HEK293 (cell line): ENCODE measurements at regions not wholly inside any gene's neighbourhood (a gene's known extent, or its start where the extent isn't known, plus 50 kb on each side); places are given as distances from the start of the nearest gene placed in this dataset.

Experiments used
- CTCF ChIA-PET: fragments of 350-600 bp; formaldehyde crosslinking; extraction: SDS; loops from one replicate; lab custom pipeline; 2021; ENCODE audit warnings: antibody characterized with exemption; lab: Yijun Ruan, JAX
- POLR2A ChIA-PET: fragments of 300-600 bp; formaldehyde crosslinking; extraction: SDS; loops from one replicate; lab custom pipeline; 2020; ENCODE audit warnings: antibody characterized with exemption, inconsistent platforms; lab: Yijun Ruan, JAX
- H3K27ac ChIP-seq: fragments of 200-500 bp; sonication (Bioruptor generic); 2 replicates; pipeline ENCODE4 v1.5.1; 2014; ENCODE audit warnings: low read depth, low read length, control low read depth, inconsistent platforms; ENCODE audit errors: extremely low read depth
- H3K36me3 ChIP-seq, 2 experiments: fragments of 200-500 bp in 1 of 2; sonication (Bioruptor generic) in 1 of 2; 1 replicate in 1 of 2; 2 replicates in 1 of 2; pipeline ENCODE4 v1.5.1; 2014 to 2017; ENCODE audit warnings: inconsistent platforms in 2 of 2, low read length in 2 of 2; ENCODE audit not compliant: control insufficient read depth in 2 of 2, insufficient read depth in 1 of 2
- H3K4me1 ChIP-seq: fragments of 200-500 bp; sonication (Bioruptor generic); 2 replicates; pipeline ENCODE4 v1.5.1; 2014; ENCODE audit warnings: mild to moderate bottlenecking, low read length, inconsistent platforms; ENCODE audit not compliant: control insufficient read depth, insufficient read depth
- H3K4me3 ChIP-seq: 2 replicates; pipeline ENCODE4 v1.5.1; 2011; ENCODE audit warnings: low read depth, mild to moderate bottlenecking, control low read depth, low read length, moderate library complexity
- H3K9me3 ChIP-seq: fragments of 200-500 bp; sonication (Bioruptor generic); 2 replicates; pipeline ENCODE4 v1.5.1; 2014; ENCODE audit warnings: low read depth, low read length, inconsistent platforms; ENCODE audit not compliant: control insufficient read depth, insufficient read depth
- BCL11B ChIP-seq: fragments of 450-650 bp; formaldehyde crosslinking; IDR thresholded peaks from 2 replicates; pipeline ENCODE4 v1.5.1; 2016; ENCODE audit warnings: low read depth, missing biosample characterization, missing genetic modification characterization
- GLI4 ChIP-seq: fragments of 450-650 bp; formaldehyde crosslinking; IDR thresholded peaks from 2 replicates; pipeline ENCODE4 v1.5.1; 2016; ENCODE audit warnings: missing biosample characterization, missing genetic modification characterization
- IKZF3 ChIP-seq: fragments of 450-650 bp; IDR thresholded peaks from 2 replicates; pipeline ENCODE4 v1.5.0; 2018; ENCODE audit warnings: missing biosample characterization, mild to moderate bottlenecking, missing genetic modification characterization, moderate library complexity
- ZBTB1 ChIP-seq: fragments of 450-650 bp; formaldehyde crosslinking; IDR thresholded peaks from 2 replicates; pipeline ENCODE4 v1.5.1; 2016; ENCODE audit warnings: missing biosample characterization, missing genetic modification characterization
- ZEB2 ChIP-seq: fragments of 450-650 bp; formaldehyde crosslinking; IDR thresholded peaks from 2 replicates; pipeline ENCODE4 v1.5.1; 2016; ENCODE audit warnings: missing biosample characterization, missing genetic modification characterization
- ZFP41 ChIP-seq: fragments of 450-650 bp; formaldehyde crosslinking; IDR thresholded peaks from 2 replicates; pipeline ENCODE4 v1.5.1; 2016; ENCODE audit warnings: missing biosample characterization, missing genetic modification characterization, borderline replicate concordance
- ZFP69B ChIP-seq: fragments of 450-650 bp; formaldehyde crosslinking; IDR thresholded peaks from 2 replicates; pipeline ENCODE4 v1.5.1; 2016; ENCODE audit warnings: missing biosample characterization, missing genetic modification characterization
- ZNF2 ChIP-seq: fragments of 450-650 bp; formaldehyde crosslinking; IDR thresholded peaks from 2 replicates; pipeline ENCODE4 v1.5.1; 2016; ENCODE audit warnings: missing biosample characterization, missing genetic modification characterization
- ZNF24 ChIP-seq: fragments of 450-650 bp; formaldehyde crosslinking; IDR thresholded peaks from 2 replicates; pipeline ENCODE4 v1.5.1; 2016; ENCODE audit warnings: missing biosample characterization, missing genetic modification characterization
- ZNF48 ChIP-seq: fragments of 450-650 bp; formaldehyde crosslinking; IDR thresholded peaks from 2 replicates; pipeline ENCODE4 v1.5.1; 2016; ENCODE audit warnings: missing biosample characterization, missing genetic modification characterization
- ZNF501 ChIP-seq: fragments of 450-650 bp; formaldehyde crosslinking; IDR thresholded peaks from 2 replicates; pipeline ENCODE4 v1.5.1; 2016; ENCODE audit warnings: missing biosample characterization, missing genetic modification characterization
- ZNF530 ChIP-seq: fragments of 450-650 bp; formaldehyde crosslinking; IDR thresholded peaks from 2 replicates; pipeline ENCODE4 v1.5.1; 2016; ENCODE audit warnings: low read depth, missing biosample characterization, missing genetic modification characterization
- ZNF560 ChIP-seq: fragments of 450-650 bp; formaldehyde crosslinking; IDR thresholded peaks from 2 replicates; pipeline ENCODE4 v1.5.1; 2017; ENCODE audit warnings: missing biosample characterization, missing genetic modification characterization, borderline replicate concordance
- ZNF747 ChIP-seq: fragments of 450-650 bp; formaldehyde crosslinking; IDR thresholded peaks from 2 replicates; pipeline ENCODE4 v1.5.1; 2016; ENCODE audit warnings: missing biosample characterization, missing genetic modification characterization
- ZNF785 ChIP-seq: fragments of 450-650 bp; formaldehyde crosslinking; IDR thresholded peaks from 2 replicates; pipeline ENCODE4 v1.5.1; 2016; ENCODE audit warnings: missing biosample characterization, missing genetic modification characterization
- TF ChIP-seq, protein P1 (sequence below): fragments of 450-650 bp; formaldehyde crosslinking; IDR thresholded peaks from 2 replicates; pipeline ENCODE4 v1.5.1; 2016; ENCODE audit warnings: missing biosample characterization, missing genetic modification characterization, borderline replicate concordance
- TF ChIP-seq, protein P2 (sequence below): fragments of 450-650 bp; formaldehyde crosslinking; IDR thresholded peaks from 2 replicates; pipeline ENCODE4 v1.5.1; 2016; ENCODE audit warnings: missing biosample characterization, missing genetic modification characterization
- TF ChIP-seq, protein P3 (sequence below): fragments of 450-650 bp; formaldehyde crosslinking; IDR thresholded peaks from 2 replicates; pipeline ENCODE4 v1.5.1; 2016; ENCODE audit warnings: missing biosample characterization, missing genetic modification characterization
- TF ChIP-seq, protein P4 (sequence below): fragments of 450-650 bp; formaldehyde crosslinking; conservative IDR thresholded peaks from 2 replicates; pipeline ENCODE4 v1.5.1; 2016; ENCODE audit warnings: low read depth, missing biosample characterization, missing genetic modification characterization
- TF ChIP-seq, protein P5 (sequence below): fragments of 450-650 bp; IDR thresholded peaks from 2 replicates; pipeline ENCODE4 v1.5.1; 2018; ENCODE audit warnings: missing biosample characterization, mild to moderate bottlenecking, missing genetic modification characterization

DNA sequence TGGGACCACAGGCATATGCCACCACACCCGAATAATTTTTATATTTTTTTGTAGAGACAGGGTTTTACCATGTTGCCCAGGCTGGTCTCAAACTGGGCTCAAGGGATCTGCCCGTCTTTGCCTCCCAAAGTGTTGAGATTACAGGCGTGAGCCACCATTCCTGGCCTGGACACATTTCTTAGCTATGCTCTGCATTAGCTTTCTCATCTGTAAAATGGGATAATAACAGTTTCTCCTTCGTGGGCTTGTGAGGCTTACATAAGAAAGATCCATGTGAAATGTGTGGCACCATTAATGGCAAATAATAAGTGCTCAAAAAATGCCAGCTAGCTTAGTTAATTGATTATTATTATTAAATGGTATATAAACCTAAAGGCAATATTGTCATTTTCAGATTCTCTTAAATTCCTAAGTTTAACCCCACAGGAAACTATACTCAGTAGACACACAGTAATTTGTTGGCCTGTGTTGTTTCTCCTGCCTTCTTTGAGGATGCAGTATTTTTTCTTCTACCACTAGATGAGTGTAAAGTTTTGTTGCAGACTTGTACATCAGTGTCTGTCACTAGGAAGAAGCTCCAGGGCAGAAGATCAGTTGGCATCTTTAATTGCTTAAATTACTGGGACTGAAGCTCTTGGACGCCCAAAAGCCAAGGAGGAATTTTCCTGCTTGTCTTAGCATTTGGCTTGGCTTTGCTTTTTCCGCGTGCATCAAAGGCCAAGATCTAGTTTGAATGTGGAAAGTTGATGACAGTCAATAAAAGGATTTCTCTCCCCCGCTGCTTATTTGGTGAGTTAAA, 162.3 kb upstream of the ZNF217 start:
- Histone ChIP-seq H3K4me3 (no peak overlapping the region), H3K4me1 (no peaks in the 10 kb centered on the region; the same call in 1 of the 2 replicates), H3K36me3 (no peaks in the 10 kb centered on the region), H3K27ac (no peak overlapping the region), H3K9me3 (no peaks in the 10 kb centered on the region)
- TF ChIP-seq ZBTB1: no peak
- no peak for TF ChIP-seq ZNF530 (tag by site-specific recombination)
- TF ChIP-seq, protein P1, sequence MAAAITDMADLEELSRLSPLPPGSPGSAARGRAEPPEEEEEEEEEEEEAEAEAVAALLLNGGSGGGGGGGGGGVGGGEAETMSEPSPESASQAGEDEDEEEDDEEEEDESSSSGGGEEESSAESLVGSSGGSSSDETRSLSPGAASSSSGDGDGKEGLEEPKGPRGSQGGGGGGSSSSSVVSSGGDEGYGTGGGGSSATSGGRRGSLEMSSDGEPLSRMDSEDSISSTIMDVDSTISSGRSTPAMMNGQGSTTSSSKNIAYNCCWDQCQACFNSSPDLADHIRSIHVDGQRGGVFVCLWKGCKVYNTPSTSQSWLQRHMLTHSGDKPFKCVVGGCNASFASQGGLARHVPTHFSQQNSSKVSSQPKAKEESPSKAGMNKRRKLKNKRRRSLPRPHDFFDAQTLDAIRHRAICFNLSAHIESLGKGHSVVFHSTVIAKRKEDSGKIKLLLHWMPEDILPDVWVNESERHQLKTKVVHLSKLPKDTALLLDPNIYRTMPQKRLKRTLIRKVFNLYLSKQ (tag by site-specific recombination): no peak
- TF ChIP-seq BCL11B (tag by site-specific recombination): no peak
- TF ChIP-seq ZFP41: no peak
- no peak for TF ChIP-seq ZNF24 (tag by site-specific recombination)
- no peak for TF ChIP-seq ZNF560 (tag by site-specific recombination)
- no peak for TF ChIP-seq ZFP69B (tag by site-specific recombination)
- TF ChIP-seq IKZF3 (tag by site-specific recombination): no peak
- TF ChIP-seq, protein P2, sequence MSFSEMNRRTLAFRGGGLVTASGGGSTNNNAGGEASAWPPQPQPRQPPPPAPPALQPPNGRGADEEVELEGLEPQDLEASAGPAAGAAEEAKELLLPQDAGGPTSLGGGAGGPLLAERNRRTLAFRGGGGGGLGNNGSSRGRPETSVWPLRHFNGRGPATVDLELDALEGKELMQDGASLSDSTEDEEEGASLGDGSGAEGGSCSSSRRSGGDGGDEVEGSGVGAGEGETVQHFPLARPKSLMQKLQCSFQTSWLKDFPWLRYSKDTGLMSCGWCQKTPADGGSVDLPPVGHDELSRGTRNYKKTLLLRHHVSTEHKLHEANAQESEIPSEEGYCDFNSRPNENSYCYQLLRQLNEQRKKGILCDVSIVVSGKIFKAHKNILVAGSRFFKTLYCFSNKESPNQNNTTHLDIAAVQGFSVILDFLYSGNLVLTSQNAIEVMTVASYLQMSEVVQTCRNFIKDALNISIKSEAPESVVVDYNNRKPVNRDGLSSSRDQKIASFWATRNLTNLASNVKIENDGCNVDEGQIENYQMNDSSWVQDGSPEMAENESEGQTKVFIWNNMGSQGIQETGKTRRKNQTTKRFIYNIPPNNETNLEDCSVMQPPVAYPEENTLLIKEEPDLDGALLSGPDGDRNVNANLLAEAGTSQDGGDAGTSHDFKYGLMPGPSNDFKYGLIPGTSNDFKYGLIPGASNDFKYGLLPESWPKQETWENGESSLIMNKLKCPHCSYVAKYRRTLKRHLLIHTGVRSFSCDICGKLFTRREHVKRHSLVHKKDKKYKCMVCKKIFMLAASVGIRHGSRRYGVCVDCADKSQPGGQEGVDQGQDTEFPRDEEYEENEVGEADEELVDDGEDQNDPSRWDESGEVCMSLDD (tag by site-specific recombination): no peak
- no peak for TF ChIP-seq GLI4
- TF ChIP-seq, protein P3, sequence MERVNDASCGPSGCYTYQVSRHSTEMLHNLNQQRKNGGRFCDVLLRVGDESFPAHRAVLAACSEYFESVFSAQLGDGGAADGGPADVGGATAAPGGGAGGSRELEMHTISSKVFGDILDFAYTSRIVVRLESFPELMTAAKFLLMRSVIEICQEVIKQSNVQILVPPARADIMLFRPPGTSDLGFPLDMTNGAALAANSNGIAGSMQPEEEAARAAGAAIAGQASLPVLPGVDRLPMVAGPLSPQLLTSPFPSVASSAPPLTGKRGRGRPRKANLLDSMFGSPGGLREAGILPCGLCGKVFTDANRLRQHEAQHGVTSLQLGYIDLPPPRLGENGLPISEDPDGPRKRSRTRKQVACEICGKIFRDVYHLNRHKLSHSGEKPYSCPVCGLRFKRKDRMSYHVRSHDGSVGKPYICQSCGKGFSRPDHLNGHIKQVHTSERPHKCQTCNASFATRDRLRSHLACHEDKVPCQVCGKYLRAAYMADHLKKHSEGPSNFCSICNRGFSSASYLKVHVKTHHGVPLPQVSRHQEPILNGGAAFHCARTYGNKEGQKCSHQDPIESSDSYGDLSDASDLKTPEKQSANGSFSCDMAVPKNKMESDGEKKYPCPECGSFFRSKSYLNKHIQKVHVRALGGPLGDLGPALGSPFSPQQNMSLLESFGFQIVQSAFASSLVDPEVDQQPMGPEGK (tag by site-specific recombination): no peak
- TF ChIP-seq, protein P4, sequence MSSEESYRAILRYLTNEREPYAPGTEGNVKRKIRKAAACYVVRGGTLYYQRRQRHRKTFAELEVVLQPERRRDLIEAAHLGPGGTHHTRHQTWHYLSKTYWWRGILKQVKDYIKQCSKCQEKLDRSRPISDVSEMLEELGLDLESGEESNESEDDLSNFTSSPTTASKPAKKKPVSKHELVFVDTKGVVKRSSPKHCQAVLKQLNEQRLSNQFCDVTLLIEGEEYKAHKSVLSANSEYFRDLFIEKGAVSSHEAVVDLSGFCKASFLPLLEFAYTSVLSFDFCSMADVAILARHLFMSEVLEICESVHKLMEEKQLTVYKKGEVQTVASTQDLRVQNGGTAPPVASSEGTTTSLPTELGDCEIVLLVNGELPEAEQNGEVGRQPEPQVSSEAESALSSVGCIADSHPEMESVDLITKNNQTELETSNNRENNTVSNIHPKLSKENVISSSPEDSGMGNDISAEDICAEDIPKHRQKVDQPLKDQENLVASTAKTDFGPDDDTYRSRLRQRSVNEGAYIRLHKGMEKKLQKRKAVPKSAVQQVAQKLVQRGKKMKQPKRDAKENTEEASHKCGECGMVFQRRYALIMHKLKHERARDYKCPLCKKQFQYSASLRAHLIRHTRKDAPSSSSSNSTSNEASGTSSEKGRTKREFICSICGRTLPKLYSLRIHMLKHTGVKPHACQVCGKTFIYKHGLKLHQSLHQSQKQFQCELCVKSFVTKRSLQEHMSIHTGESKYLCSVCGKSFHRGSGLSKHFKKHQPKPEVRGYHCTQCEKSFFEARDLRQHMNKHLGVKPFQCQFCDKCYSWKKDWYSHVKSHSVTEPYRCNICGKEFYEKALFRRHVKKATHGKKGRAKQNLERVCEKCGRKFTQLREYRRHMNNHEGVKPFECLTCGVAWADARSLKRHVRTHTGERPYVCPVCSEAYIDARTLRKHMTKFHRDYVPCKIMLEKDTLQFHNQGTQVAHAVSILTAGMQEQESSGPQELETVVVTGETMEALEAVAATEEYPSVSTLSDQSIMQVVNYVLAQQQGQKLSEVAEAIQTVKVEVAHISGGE (tag by site-specific recombination): no peak
- TF ChIP-seq ZNF501 (tag by site-specific recombination): no peak
- TF ChIP-seq ZEB2: no peak
- no peak for TF ChIP-seq ZNF48
- TF ChIP-seq, protein P5, sequence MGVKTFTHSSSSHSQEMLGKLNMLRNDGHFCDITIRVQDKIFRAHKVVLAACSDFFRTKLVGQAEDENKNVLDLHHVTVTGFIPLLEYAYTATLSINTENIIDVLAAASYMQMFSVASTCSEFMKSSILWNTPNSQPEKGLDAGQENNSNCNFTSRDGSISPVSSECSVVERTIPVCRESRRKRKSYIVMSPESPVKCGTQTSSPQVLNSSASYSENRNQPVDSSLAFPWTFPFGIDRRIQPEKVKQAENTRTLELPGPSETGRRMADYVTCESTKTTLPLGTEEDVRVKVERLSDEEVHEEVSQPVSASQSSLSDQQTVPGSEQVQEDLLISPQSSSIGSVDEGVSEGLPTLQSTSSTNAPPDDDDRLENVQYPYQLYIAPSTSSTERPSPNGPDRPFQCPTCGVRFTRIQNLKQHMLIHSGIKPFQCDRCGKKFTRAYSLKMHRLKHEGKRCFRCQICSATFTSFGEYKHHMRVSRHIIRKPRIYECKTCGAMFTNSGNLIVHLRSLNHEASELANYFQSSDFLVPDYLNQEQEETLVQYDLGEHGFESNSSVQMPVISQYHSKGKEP (tag by site-specific recombination): no peak
- no peak for TF ChIP-seq ZNF2 (tag by site-specific recombination)
- no peak for TF ChIP-seq ZNF747 (tag by site-specific recombination)
- no peak for TF ChIP-seq ZNF785
- ChIA-PET CTCF (interaction anchor here (0.5 to 0.9 kb wide), 3 partner anchors 15 to 24 kb away, joined by 3 to 4 read pairs (median 3); no protein-coding TSS in a partner anchor), POLR2A (no interaction called here)
